ENCODE measurements at regions not wholly inside any gene's neighbourhood (a gene's known extent, or its start where the extent isn't known, plus 50 kb on each side); places are given as distances from the start of the nearest gene placed in this dataset.

DNA sequence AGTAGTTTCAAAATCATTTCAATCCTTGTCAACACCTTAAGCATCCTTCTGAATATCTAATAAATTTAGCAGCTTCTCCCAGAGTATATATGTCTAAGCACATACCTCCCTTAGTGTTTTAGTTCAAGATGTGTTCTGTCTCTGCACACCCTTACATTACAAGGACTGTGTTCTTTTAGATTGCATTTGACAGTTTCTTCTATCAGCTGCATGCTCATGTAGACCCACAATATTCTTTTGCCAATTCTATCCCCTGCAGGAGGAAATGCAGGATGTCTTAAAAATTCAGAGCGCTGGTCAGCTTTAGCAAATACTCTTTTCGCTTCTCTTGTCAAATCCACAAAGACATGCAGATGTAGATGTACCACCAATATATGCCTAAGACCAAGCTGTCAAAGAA lies 145.8 kb upstream of the SLC30A5 start:
- no peak for TF ChIP-seq POLR2AphosphoS5 (IDR thresholded peaks at IDR 0.05; ENCODE audit: borderline replicate concordance, low read depth, low read length)
- no peak for TF ChIP-seq EZH2 (IDR thresholded peaks at IDR 0.05)
- no peak for TF ChIP-seq FOXP2 (optimal IDR thresholded peaks at IDR 0.05; ENCODE audit: control extremely low read depth, extremely low read length, insufficient read depth)
